GM12891 (cell line): ENCODE measurements at regions not wholly inside any gene's neighbourhood (a gene's known extent, or its start where the extent isn't known, plus 50 kb on each side); places are given as distances from the start of the nearest gene placed in this dataset.

Experiments used
- POLR2A ChIP-seq: IDR thresholded peaks from 2 replicates; pipeline ENCODE4 v1.6.1; 2011; ENCODE audit warnings: low read depth, low read length, control low read depth
- SPI1 ChIP-seq: IDR thresholded peaks from 2 replicates; pipeline ENCODE4 v1.6.1; 2011; ENCODE audit warnings: low read depth, low read length, control low read depth

- TF ChIP-seq POLR2A (no peak), SPI1 (no peak)
Measured at GRCh38 chr6:164210323-164210722, 795.8 kb downstream of the QKI start.
